CD4-positive, alpha-beta T cell treated with Interleukin-21 for 1 hour (primary cell): ENCODE measurements at regions not wholly inside any gene's neighbourhood (a gene's known extent, or its start where the extent isn't known, plus 50 kb on each side); places are given as distances from the start of the nearest gene placed in this dataset.
"Not testable (repeated sequence)": the region's sequence is repeated elsewhere in the genome, so short reads cannot be mapped to it uniquely, and the experiment has no call there.

ENCODE experiments used
- DNase-seq: peaks from one replicate; pipeline ENCODE4 v3.0.0-alpha.2; 2020

DNA sequence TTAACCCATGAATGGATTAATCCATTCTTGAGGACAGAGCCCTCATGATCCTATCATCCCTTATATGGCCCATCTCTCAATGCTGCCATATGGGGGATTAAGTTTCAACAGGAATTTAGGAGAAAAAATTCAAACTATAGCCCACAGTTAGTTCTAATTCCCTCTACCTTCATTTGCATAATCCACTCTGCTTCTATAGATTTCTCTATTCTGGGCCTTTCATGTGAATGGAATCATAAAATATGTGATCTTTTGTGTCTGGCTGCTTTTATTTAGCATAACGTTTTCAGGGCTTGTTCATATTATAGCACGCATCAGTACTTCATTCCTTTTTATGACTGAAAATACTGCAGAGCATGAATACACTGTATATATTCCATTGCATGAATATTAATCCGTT is 55.4 kb downstream of the CTSL start:
- no peak for DNase-seq

DNA sequence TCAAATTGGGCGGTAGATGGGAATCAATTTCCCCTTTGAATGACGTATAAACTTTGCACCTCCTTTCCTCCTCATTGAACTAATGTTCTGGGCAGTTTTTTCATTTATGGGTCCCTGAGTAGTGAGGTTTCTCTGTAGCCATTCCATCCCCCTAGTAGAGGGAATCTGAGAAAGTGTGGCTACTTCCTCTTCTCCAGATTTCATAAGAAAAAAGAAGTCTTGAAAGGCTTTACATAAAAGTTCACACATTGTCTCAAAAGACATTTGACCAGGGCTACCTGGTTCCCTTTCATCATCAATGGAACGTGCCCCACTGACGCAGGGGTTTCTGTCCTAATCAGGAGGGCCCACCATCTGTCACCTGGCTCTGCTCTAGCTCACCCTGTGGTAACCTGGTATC is 57.3 kb downstream of the CTSL start:
- no peak for DNase-seq

DNA sequence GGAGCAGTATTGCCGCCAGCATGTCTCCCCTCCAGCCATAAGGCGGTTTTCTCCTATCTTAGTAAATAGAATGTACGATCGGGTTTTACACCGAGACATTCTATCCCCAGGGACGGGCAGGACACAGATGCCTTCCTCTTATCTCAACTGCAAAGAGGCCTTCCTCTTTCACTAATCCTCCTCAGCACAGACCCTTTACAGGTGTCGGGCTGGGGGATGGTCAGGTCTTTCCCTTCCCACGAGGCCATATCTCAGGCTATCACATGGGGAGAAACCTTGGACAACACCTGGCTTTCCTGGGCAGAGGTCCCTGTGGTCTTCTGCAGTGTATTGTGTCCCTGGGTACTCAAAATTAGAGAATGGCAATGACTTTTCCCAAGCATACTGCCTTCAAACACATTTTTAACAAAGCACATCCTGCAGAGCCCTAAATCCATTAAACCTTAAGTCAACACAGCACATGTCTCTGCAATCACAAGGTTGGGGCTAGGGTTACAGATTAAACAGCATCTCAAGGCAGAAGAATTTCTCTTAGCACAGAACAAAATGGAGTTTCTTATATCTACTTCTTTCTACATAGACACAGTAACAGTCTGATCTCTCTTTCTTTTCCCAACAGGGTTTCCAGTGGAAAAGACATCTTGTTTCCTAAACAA is 59.5 kb downstream of the CTSL start:
- not testable (repeated sequence) for DNase-seq

DNA sequence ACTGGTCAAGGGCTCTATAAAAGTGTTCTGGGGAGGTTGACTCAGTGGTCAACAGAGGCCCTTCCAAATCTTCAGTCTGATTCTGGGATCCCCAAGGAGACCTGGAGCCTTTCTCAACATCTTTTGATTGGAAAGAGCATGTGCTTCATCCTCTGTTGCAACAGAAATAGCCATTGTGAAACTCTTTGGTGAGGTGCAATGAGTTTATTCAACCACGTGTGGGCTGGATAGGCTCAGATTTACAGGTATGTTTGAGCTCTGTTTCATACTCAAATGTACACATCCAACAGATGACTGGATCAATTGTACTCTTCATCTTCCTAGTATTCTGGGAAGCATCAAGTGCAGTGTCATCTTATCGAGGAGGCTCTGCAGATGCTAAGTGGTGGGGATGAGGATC is 60.5 kb downstream of the CTSL start:
- DNase-seq: no peak

DNA sequence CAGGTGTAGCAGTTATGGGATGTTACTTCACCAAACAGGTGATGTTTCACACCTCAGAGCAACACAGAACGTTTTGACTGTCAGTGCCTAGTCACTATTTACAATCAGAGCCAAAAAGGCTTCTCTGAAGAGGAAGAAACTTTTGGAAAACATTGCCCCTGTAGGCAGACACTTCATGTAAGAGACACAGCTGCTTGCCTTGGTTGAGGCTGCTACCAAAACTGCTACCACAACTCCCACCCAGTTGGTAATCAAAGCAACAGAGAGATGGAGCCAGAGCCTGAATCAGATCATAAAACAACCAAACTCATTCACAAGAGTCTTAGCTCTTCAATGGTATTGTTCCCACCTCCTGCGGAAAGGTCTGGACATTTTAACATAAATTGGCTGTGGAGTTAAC is 61.0 kb downstream of the CTSL start:
- no peak for DNase-seq

DNA sequence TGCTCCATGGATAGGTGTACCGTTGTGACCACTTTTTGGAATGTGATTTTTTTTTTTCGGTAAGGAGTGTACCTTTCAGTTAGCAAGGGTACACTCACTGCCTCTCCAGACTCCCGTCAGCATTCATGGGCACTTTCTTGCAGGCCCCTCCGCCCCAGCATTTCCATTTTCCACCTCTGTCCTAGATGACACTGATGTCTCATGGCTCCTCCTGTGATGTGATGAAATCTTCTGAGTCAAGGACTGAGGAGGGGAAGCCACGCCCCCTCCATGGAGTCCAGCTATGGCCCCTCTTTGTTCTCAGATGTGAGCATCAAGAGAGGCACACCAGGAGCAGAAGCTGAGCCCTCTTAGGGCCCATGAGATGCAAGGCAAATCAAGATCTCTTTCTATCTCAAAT is 61.8 kb downstream of the CTSL start:
- no peak for DNase-seq

DNA sequence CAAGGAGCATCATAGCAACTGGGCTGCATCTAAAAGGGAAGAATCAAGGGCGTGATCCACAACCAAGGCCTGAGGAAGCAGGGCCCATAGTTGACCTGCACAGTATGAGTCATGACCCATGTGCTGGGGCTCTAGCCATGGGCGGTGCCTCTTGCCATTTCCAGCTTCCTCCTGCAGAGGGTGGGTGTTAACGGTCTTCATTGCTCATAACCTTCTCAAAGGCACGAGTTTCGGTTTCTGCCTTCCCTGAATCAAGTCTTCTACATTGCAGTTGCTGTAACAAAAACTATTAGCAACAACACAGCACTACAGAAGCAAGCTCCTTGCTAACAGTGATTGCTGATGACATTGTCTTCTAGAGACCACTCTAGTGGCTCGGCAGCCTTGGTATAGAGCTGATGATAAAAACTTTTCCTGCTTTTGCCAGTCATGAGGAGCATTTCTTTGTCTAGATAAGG is 66.9 kb downstream of the CTSL start:
- DNase-seq: peak; percentile 58

DNA sequence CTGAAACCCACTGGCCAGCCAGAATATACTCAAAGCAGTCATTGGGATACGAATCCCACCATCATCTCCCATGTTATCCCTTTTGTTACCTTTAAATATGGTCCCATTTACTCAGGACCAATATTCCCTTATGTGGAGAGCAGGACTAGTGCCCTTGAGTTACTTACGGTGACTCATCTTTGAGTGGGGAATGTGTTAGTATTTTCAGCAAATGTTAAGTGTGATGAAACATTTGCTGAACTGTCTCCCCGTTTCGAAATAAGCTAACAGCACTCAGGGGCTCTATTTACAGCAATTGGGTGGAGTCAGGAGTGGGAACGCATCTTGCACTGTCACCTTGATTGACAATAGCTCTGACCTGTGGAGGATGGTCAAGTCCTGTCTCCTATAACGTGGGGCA is 67.4 kb downstream of the CTSL start:
- DNase-seq: peak; percentile 19

DNA sequence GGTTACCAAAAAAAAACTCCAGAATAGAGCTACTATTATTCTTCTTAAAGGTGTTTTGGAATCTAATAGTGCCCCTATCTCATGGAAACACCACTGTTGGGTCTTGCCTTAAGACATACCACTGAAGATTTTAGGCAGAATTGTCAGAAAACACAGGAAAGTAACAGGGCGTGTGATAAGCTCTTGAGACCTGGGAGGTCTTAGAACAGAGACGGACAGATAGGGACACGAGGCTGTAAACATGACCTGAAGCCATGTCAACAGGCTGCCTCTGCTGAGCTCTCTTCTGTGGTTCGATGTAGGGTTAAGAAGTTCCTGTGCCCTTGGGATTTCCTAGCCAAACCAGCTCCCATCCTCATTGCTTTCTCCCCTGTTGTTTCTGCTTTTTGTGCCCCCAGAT is 69.3 kb downstream of the CTSL start:
- no peak for DNase-seq

DNA sequence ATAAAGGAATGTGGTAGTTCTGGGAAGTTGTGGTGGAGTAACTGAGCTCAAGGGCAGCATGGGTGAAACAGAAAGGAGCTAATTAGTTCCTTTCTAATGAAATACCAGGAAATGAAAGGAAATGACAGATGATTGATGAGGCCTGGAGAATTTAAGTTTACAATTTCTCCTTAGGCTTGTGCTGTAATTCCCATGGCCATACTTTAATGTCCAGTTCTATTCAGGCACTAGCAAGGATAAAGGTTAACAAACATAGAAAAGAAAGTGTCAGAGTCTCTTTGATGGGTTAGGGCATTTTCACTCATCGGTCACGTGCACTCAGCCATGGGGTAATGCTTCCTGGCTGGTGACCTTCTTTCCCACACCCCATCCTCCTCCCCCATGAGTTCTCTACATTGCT is 70.3 kb downstream of the CTSL start:
- DNase-seq: no peak

DNA sequence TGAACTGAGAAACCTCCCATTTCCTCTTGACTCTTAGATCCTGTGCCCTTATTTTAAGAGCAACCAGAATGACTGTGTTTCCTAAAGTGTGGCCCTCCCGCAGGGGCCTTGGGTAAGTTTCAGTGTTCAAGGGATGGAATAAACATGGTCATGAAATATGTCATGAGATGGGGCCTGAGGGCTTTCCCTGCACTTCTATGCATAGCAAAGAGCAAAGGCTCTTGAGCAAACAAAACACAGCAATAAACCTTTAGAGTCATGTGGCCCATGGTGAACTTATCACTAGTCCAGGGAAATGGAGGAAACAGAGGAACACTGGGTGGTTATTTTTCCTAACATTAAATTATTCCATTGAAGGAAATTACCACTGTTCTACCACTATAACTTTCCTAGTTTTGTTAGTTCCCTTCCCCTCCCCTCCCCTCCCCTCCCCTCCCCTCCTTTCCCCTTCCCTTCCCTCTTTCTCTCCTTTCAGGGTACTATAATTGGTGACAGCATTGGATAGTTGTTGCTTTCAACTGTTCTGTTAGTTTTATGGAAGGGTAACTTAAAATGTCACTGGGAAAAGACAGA is 72.4 kb downstream of the CTSL start:
- DNase-seq: no peak

DNA sequence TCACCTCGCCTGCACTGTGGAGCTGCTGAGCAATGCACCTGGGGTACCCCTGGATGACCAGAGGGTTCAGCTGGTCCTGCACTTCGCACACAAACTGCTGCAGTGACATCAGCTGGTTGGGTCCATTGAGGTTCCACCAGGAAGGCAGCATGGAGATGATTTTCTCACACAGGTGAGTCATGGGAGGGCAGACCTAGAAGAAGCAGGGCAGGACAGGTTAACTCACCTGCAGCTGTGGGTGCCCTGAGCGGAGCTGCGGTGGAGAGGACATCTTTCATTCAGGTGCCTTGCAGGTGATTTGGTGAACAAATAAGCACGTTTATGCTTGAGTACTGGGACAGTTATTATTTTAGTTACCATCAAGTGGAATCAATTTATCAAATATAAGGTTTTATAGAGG is 73.6 kb downstream of the CTSL start:
- DNase-seq: no peak

DNA sequence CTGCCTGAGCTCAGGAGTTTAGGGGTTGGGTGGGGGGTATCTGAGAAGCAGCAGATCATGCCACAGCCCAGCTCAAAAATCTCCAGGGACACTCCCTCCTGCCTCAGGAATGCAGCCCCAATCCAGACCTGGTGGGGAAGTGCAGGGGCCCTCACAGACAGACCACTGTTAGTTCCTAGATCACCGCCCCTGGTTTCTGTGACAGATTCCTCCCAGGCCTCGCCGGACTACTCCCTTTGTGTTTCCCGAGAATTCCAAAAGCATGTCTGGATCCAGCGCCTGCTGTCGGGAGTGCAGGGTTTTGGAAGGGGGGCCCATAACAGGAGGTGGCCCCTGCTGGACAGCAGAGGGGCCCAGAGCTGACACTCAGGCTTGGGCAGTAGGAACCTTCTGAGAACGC is 74.5 kb downstream of the CTSL start:
- no peak for DNase-seq

DNA sequence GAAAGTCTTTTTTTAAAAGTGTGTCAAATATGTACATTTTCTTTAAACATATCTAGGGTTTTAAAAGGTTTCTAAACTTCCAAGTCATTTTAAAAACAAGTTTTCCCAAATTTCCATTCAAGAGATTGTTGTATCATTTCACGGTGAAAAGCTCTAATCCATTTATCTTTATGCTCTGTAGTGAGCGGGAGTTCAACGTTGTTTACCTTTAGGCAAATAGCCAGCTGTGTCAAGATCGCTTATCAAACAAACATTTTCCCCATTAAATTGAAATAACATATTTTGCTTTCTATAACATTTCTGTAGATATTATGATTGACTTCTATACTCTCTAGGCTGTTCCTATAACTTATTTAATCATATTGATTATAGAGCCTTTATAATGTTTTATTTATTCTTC is 75.1 kb downstream of the CTSL start:
- DNase-seq: no peak

DNA sequence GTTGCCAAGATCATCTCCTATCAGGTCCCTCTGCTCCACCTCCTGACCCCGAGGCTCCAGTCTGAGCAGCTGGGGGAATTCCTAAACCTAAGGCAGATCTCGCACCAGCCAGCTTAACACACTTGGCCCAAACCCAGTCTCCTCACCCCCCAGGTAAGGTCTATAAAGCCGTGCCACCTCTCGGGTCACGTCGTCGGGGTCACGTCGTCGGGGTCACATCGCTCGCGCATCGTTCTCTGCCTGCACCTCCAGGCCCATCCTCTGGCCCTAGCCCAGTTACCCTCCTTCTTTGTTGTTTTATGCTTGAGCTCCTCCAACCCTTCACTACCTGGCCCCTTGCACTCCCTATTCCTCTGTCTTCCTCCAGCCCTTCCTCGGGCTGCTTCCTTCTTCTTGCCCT is 77.2 kb downstream of the CTSL start:
- no peak for DNase-seq

DNA sequence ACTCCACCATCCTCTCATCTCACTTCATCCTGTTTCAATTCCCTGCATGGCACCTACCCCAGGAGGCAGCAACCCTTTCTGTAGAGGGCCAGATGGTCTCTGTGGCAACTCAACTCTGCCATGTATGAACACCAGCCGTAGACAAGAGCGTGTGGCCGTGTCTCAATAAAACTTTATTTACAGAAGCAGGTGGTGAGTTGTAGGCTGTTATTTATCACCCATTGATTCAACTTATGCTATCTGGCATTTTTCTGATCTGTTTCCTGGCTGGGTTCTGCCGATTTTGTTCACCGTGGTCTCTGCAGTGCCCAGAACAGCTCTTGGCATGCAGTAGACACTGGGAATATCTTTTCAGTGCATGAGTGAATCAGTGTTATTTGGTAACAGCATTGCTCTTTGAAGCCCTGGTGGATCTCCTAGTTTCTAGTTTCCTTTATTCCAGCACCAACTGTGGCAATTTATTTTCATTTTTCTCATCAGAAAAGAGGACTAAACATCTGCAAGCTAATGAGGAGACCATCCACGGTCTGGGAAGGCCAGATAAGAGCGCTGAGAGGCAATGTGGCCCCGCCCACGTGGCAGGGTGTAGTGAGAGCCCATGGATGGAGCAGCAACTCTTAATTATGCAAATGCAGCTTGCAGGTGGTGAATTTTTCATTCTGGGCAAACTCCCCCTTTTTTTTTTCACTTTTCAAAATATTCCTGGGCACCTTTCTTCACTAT is 77.9 kb downstream of the CTSL start:
- DNase-seq: no peak

DNA sequence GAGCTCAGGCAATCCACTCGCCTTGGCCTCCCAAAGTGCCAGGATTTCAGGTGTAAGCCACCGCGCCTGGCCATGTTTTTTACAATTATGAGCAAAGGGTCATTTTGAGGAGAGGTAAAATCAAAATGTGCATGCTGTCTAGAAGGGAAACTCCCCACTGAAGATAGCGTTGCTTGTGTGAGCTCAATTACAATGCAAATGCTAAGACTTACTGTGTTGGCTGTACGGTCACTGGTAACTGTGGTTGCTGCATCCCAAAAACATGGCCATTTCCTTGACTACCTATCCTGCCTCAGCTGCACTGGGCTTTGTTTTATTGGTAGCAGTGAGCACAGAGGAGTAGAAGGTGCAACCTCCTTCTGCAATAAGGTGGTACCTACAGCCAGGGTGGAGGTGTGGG is 77.4 kb upstream of the SPATA31E1 start:
- DNase-seq: no peak

DNA sequence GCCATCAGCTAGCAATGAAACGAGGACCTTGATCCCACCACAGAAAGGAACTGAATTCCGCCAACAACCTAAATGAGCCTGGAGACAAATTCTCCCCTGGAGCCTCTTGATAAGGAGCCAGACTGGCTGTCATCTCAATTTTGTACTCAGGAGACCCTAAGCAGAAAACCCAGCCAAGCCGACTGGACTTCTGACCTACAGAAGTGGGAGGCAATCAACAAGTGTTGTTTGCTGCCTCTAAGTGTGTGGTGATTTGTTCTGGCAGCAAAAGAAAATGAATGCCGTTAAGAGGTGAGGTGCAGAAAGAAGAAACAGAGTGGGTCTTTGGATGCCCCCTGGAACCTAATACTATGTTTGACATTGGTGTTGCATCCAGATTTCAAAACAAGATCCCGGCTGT is 72.7 kb upstream of the SPATA31E1 start:
- no peak for DNase-seq

DNA sequence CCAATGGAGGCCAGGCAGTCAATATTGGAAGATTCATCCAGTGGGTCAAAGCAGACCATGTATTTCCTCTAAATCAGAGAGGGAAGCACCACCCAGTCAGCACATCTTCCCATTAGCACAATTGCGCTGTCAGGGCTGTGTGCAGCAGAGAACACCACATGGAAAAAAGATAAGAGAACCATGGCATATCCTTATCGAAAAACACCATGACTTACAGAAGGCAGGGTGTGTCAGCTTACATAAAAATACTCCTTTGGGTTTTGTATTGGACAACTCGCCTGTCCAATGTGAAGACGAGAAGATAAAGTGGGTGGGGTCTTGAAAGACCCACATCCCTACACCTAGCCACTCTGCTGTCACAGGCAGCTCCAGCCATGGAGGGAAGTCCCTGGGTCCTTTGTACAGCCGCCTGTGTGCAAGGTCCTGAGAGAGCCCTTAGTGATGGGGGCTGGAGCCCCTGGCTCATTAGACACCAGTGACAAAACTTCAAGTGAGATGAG is 71.9 kb upstream of the SPATA31E1 start:
- no peak for DNase-seq

DNA sequence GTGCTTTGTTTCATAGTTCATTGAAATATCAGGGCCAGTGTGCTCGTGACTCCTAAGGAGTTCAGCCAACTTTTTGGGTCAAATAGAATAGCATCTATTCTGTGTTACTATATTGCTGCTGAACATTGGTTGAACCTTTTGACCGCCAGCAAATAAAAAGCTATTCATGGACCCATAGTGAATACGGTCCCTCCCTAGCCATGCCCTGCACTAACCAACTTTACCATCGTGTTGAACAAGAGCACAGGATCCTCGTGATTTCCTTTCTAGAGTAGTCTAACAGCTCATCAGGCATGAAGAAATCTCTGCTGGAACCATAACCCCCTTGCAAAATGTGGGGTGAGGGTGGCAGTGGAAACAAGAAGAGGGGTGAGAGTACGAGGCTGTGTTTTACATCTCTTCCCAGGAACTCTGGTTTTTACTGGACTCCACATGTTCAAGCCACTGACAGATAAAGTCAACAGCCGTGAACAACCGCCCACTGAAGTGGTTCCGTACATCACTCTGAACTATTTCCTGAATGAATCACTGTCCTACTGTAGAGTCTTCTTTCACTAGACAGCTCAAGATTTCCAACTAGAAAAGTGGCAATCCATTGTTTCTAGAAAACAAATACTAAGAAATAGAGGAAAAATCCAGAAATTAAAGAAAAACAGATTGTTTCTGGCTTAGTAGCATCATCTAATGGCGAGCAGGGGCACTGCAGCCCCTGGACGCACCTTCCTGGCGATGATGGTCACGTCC is 70.1 kb upstream of the SPATA31E1 start:
- no peak for DNase-seq

DNA sequence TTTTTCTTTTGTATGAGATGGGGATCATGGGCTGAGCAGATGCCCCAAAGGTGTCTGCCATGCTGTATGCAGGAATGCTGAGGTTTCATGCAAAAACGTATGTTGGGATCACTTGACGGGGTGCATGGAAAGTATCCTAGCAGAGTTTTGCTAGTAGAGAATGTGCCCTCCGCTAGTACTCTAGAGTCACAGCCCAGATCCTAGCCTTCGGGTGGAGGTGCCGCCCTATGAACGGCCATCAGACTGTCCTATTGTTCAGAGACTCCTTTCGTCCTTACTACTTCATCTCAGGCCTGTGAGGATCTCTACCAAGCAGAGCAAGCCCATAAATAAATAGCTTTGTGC is 69.6 kb upstream of the SPATA31E1 start:
- DNase-seq: no peak

DNA sequence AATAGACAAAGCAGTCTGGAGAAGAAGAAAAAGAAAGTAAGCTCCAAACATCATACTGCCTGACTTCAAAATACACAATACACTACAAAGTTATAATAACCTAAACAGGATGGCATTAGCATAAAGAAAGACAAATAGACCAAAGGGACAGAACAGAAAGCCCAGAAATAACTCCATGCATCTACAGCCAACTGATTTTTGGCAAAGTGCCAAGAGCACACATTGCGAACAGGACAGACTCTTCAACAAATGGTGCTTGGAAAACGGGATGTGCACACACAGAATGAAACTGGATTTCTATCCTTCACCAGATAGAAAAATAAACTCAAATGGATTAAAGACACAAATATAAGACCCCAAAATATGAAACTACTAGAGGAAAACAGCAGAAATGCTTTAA is 66.6 kb upstream of the SPATA31E1 start:
- DNase-seq: no peak

DNA sequence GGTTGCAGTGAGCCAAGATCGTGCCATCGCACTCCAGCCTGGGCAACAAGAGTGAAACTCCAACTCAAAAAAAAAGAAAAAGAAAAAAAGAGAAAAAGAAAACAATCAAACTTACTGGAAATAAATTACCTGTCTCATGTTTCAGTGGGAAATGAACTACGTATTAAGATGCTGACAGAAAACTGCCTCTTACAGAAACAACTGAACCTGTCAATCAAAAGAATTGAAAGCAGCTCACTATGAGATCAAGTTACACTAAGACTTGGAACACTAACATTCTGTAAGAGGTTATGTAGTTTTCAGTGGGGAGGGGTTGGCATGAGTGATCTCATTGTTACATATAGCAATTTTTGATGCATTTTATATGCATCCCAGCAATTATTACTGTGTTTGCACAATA is 64.4 kb upstream of the SPATA31E1 start:
- DNase-seq: no peak
